WI38 (cell line): ENCODE measurements at regions not wholly inside any gene's neighbourhood (a gene's known extent, or its start where the extent isn't known, plus 50 kb on each side); places are given as distances from the start of the nearest gene placed in this dataset.

Experiments
- H3K4me3 ChIP-seq: 2 replicates; pipeline ENCODE4 v1.5.1; 2011; ENCODE audit warnings: low read depth, mild to moderate bottlenecking, control low read depth, low read length
- CTCF ChIP-seq: IDR thresholded peaks from 2 replicates; pipeline ENCODE4 v1.5.1; 2012; ENCODE audit warnings: low read depth, mild to moderate bottlenecking, control low read depth, low read length

GRCh38 chr7:45241339-45242109, 83.9 kb downstream of the RAMP3 start:
- no peak overlapping the region for H3K4me3 ChIP-seq
- TF ChIP-seq CTCF, result no peak

GRCh38 chr7:45242261-45242660, 84.7 kb downstream of the RAMP3 start:
- TF ChIP-seq CTCF, result no peak

DNA sequence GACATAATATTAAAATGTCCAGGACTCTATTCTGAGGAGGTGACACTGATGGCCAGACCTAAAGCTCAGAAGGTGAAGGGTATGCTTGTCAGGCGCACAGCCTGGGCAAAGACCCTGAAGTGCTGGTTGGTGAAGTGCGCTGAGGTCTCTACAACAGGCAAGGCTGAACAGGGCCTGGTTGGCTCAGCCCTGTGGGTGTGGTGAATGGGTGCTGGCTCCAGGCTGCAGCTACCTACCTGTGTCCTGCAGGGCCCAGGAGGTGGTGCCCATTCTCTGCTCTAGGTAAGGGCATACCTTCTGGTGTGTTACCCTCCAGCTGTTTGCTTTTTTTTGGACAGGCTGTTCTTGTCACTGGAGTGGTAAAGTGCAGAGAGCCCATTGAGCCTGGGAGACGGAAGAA, 85.1 kb downstream of the RAMP3 start:
- TF ChIP-seq CTCF, result no peak
- H3K4me3 ChIP-seq, result no peak overlapping the region

More at GRCh38 chr7:45242261-45242660, 84.7 kb downstream of the RAMP3 start:
- H3K4me3 ChIP-seq, result no peak overlapping the region

DNA sequence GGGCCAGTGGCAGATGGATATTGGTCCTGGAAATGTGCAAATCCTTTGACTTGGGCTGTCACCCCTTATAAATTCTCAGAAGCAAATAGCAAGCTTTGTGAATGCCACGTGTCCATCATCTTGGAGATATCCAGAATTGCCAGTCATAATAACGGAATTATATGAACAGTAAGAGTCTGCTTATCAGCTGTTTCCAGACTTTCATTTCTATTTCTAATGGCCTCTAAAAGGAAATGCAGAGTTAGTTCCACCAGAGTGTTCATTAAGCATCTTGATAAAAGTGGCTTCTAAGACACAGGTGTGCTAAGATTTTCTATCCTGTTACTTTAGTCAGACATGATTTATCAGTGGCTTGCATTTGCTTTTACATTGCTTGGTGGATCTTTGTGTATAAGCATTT, 87.4 kb downstream of the RAMP3 start:
- no peak for TF ChIP-seq CTCF
- H3K4me3 ChIP-seq, result no peak overlapping the region

GRCh38 chr7:45246339-45246738, 88.7 kb downstream of the RAMP3 start:
- H3K4me3 ChIP-seq, result no peak overlapping the region
- no peak for TF ChIP-seq CTCF

DNA sequence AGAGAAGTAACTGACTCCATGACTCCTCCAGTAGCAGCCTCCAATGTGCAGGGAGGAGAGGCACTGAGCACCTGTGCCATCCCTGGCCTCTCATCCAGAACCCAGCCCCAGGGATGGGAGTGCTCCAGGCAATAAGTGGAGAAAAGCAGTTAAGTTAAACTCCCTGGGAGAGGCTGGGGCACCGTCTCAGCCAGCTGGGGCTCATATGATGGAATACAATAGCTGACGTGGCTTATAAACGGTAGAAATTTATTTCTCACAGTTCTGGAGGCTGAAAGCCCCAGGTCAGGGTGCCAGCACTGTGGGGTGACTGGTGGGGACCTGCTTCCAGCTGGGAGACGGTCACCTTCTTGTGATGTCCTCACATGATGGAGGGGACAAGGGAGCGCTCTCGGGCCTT, 94.7 kb downstream of the RAMP3 start:
- no peak for TF ChIP-seq CTCF
- H3K4me3 ChIP-seq, result no peak overlapping the region

DNA sequence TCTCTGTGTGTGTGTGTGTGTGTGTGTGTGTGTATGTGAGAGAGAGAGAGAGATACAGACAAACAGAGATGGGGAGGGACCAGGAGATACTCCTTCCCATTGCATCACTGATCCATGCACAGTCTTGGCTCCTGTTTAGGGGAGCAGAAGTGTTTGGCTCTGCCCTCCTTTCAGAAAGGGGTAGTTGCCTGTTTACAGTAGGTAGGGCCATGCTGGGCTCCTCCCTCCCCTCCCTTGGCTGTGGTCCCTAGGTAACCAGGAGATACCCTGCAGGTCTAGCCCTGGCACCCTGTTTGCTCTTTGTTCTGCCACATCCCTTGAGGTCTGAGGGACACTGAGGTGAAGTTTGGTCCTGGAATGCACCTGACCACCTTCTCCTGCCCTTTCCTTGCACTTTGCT, 95.3 kb downstream of the RAMP3 start:
- H3K4me3 ChIP-seq, result no peak overlapping the region
- TF ChIP-seq CTCF, result no peak
